ENCODE measurements at regions not wholly inside any gene's neighbourhood (a gene's known extent, or its start where the extent isn't known, plus 50 kb on each side); places are given as distances from the start of the nearest gene placed in this dataset.

GRCh38 chr18:25659541-25659940 is 307.6 kb upstream of the ZNF521 start:
- TF ChIP-seq CTCF (conservative IDR thresholded peaks at IDR 0.05; ENCODE audit: low read depth, low read length) (no peak), EZH2 (IDR thresholded peaks at IDR 0.05; ENCODE audit: low read length, unreplicated experiment) (no peak)
